Activated CD8-positive, alpha-beta memory T cell treated with anti-CD3 and anti-CD28 coated beads, Interleukin-2, amount 50 U/mL, for 1 hour (primary cell): ENCODE measurements at regions not wholly inside any gene's neighbourhood (a gene's known extent, or its start where the extent isn't known, plus 50 kb on each side); places are given as distances from the start of the nearest gene placed in this dataset.

Source experiments
- DNase-seq: peaks from one replicate; pipeline ENCODE4 v3.0.0-alpha.2; 2020; ENCODE audit errors: extremely low read depth

DNA sequence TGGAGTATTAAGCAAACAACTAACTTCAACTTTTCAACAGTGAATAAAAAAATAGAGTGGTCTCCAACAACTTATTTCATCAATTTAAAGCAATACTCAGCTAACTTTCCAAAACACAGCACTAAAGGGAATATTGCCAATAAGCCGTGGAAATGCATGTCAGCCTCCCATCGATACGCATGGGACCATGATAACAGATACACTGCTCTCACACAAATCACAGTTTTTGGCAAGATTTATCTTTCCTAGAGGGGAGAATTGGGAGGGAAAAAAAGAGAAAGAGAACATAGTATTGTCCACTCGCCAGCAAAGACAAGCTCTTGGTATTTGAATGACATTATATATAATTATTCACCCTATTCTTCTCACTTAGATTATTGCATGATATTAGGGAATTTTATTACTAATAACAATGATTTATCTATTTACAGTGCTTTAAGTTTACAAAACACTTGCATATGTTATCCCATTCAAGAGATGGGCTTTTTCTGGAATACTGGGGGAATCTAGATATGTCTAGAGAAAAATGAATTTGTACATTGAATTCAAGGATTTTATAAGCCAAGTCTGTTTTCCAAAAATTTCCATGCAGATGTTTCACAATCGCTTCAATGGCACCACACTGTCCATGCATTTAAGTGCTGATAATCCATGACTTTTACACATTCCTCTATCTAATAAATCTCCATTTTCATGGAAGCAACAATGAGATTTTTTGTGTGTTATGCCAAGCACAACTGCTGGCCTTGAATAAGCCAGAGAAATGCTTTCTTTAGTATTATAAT, 194.0 kb upstream of the MGMT start:
- DNase-seq, result no peak

DNA sequence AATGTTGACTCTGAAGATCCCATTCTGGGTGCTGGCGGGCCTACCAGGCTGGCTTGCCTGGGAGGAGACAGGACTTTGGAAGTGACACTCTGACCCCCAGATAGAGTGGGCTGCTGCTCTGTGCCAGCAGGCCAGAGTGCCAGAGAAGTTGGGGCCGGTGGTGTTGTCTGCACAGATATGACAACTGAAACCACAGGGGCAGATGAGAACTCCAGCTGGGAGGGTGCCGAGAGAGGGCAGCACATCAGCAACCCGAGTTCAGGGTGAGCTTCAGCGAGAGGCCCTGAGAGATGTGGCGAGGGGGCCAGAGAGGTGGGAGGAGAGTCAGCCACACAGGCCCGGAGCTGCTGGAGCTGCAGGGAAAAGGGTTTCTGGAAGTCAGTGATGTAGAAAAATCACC, 193.2 kb upstream of the MGMT start:
- DNase-seq, result no peak

DNA sequence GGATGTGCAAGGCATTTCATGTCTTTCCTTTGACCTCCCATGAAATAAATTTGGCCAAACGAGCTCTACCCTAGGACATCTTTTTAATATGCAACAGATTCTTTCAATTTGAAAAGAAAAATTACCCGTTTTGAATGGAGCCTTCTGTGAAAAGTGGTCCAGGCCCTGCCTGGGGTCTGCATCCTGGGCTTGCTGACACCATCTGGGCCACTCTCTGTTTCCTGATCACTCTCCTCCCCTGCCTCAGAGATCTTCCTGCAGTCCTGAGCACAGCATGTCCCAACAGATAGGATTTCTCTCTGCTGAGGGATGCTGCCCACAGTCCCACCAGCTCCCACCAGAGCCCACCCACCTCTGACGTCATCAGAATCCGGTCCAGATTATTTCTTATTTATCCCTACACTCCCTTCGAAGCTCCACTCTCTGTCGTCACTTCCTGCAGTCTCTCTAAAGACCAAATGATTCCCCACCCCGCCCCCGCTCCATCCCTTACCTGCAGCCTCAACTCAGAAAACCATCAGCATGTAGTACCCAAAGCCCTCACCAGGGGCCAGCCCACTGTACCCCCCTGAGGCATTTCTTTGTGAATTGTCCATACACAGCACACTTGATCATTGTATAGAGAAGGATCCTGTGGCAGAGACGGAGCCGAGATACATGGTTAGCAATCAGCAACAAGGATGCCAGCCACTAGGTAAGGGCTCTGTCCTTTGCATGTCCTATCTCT, 192.1 kb upstream of the MGMT start:
- no peak for DNase-seq

DNA sequence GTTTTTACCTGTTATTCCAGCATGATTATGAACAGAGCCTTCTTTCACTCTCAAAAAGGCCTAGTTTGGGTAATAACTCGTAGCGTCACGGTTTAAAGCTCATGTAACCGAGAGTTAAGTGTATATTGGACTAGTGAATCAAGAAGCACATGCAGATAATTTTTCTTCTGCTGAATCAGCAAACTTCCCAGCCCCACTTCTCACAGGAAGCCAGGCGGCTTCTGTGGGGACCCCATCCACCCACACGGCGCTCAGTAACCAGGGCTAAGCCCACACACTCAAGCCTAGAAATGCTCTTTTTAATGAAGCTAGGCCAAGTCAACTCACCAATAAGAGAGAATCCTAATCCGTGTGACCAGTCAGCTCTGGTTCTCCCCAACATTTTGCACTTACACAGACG, 191.2 kb upstream of the MGMT start:
- DNase-seq, result no peak

DNA sequence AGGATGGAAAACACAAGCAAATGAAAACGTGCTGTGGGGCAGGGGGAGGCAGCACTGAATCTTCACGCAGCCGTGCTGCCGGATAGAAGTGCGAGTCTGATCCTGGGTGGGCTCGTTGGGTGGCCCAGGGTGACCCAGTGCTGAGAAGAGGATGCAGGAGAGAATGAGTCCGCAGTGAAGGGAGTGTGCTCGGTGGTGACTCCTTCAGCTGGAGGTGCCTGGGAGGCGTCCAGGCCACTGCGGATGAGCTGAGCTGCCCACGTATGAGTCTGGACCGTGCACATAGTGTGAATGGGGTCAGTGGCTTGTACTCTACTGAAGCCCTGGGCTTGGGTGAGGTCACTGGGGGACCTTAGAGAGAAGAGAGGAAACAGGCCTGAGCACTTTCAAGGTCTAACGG, 190.0 kb upstream of the MGMT start:
- DNase-seq, result no peak

DNA sequence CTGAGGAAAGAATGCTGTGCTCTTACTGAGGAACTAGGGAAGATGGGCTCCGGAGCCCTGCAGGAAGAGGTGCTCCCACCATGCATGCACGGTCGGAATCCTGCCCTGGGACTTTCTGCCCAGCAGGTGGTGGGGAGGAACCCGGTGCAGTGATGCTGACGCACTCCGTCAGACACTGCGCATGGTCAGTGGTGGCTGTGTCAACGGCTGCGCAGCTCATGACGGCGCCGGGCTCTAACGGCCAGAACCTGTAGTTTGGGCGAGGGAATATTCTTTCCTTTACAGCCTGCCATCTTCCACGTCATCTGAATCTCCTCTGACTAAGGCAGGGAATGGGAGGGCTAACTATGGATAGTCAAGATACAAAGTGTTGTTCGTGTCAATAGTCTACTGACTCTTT, 189.2 kb upstream of the MGMT start:
- no peak for DNase-seq

DNA sequence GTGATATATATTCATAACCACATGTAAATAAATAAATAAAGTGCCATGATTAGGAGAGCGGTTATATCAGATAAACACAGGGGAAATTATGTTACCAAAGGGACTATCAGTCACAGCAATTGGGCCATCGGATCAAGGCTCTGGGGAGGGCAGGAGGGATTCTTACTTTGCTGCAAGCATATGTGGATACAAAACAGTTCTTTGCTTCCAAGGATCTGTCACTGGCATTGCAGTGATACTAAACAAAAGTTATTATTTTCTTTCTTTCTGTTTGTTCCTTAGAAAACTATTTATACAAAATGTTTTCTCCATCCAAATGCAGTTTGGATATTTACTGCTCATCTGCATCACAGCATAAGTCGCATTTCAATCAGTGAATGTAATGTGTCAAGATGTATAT, 188.4 kb upstream of the MGMT start:
- no peak for DNase-seq

DNA sequence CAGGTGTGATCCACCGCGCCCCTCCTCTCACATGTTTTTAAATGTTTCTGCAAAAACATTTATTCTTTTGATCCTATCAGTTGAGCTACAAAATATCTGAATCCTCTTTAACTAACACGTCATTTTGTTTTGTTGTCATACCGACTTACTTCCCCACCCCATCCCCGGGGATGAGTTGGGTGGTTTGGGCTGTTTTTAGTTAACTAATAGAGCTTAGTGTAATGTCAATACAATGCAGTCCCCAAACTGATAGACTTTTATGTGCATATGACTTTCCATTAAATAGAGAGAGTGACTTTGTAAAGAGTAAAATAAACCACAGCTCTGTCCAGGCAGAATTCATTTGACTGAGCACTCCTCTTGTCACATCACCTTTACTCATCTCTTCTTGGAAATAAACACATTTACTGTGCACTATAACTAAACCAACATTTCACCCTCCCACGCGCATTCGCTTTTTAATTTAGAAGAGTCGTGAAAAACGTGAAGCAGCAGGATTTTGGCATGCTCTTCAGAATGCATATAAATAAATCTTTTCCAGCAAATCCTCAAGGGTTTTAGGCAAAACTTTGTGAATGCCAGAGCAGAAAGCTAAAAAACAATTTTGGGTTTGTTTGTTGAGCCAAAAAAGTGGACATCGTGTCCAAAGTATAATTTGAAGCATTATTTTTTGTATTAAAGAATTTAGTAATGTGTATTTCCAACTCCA, 187.4 kb upstream of the MGMT start:
- DNase-seq, result no peak

DNA sequence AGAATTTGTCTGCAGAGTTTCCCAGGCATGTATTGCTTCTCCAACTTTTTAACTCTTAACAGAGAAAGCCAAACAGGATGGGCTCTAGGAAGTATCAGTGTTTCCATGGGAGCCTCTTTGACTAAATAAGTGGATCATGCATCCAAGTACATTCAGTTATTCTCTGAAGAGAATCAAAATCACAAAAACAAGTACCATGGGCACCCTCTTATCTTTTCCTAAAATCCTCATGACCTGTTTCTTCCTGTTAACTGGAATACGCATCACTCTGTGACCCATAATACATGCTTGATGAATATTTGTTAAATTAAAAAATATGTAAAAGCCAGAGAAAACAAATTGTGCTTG, 186.9 kb upstream of the MGMT start:
- no peak for DNase-seq

DNA sequence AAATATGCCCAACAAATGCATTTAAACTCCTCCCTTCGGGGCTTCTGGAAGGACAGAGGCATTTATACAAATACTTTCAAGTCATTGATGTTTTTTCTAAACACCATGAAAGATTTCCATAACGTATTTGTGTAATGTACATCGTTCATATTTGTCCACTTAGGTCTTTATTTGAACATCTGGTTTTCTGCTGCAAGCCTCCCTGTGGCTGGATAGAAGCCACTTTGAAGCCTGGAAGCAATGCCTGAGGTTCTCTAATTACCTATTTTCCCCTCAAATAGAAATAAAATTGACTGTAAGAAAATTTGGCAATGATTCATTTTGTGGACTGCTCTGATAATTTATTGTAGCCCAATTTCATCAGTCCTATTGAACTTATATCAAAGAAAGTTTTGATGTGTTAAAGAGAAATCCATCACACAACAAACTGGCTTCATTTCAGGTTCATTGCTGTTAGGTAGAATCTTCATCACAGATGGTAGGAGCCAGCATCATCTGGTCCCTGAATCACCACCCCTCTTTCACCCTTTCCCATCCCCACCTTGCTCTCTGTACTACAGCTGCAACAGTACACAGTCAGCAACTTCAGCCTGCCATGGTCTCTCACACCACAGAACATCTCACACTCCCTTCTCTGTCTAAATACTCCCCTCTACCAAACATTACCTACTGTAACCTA, 186.0 kb upstream of the MGMT start:
- no peak for DNase-seq

DNA sequence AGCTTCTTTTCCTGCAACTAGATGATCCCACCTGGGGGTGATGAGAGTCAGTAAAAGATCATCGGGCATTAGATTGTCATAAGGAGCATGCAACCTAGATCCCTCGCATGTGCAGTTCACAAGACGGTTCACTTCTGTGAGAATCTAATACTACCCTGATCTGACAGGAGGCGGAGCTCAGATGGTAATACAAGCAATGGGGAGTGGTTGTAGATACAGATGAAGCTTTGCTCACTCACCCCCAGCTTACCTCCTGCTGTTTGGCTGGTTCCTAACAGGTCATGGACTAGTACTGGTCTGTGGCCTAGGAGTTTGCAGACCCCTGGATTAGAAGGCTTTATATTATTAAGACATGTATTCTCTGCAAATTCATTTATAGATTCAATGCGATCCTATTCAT, 181.6 kb upstream of the MGMT start:
- no peak for DNase-seq

DNA sequence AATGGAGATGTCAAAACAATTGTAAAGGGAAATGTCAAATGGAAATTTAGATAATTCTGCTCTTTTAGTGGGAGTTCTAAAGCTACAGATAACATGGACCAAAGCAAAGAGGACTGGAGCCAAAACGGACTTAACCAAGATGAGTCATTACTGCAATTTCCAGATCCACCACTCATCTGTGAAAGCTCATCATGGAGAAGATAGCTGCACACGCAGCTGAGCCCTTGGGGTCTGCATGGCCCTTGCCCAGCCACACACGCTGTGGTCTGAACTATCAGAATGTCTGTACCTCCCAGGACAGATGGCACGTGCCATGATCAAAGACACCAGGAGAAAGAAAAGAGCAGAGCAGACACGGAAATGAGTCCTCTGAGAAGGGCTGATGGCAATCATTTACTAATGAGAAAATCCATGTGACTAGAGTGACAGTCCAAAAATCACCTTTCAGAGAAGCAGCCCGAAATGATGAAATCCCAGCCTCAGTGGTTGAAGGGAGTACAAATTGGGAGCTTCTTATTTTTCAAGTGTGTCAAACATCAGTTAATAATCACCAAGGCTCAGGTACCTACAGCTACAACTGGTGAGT, 177.9 kb upstream of the MGMT start:
- no peak for DNase-seq

DNA sequence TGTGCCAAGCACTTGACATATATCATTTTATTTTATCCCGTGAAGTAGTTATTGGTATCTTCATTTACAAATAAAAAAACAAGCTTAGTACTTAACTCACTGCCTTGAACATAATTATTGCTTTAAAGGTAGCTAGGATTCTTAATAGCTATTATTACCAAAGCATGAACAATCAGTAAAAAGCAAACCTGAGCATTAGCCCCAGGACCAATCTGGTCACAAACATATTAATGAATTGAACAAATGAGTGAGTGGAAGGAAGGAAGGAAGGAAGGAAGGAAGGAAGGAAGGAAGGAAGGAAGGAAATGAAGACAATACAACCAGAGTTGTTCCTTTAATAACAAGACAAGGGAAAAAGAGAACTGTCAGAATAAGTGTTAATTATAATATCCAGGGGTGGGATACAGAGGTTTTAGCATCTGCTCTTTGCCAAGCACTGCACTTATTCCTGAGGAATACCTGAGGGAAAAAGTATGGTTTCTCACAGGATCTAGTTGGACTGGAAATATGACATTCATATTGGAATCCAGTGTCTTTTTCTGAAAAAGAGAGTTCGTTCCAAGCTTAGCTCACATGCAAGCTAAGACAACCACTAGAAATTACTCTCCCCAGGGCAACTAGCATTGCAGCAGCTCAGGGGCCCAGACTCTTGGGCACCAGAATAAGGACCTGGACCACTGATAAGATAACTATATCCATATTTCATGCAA, 172.9 kb upstream of the MGMT start:
- DNase-seq, result no peak

DNA sequence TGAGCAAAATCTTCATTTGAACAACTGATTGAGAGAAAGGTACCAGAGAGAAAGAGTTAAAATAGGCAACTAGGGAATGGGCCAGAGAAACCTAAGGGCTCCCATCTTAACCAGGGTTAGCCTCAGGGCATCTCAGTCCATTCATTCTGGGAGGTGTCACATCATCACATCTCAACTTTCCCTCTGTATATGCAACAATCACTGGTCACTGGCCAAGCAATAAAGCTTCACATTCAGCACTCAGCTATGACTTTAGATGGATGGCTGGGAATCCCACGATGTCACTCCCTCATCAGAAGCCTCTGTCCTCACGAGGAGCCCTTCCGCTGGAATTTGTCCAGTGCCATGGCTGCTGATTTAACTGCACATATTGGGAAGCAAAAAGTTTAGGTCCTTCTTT, 172.1 kb upstream of the MGMT start:
- no peak for DNase-seq

DNA sequence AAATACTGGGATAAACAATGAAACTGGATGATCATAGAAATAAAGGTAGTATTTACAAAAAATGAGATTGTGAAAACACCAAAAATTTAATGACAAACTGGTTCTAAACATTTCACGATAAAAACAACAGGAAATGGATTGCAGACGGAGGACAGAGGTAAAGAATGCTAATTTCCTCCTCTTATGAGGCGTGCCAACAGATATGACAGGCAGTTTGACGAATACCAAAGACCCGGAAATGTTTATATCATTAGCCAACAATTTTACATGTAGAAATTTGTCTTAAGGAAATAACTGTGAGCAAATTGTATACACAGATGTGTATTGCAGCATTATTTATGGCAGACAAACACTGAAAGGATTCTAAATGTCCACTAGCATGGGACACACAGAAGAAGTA, 162.0 kb upstream of the MGMT start:
- DNase-seq, result no peak

DNA sequence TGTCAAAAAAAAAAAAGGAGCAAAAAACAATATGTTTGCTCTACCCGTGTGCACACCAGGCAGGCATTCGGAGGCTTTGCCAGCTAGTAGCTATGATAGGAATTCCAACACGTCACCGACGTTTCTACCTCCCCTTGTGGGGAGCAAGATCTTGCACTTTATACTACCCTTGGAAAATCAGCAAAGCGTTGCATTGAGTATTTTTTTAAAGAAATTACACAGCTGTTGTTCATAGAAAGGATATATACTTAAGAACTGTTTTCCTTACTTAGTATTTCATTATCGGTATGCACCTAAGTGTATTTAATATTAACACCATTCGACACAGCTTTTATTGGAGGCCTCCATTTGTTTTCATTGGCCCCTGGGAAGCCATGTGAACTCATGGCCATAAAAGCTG, 159.9 kb upstream of the MGMT start:
- DNase-seq, result no peak

DNA sequence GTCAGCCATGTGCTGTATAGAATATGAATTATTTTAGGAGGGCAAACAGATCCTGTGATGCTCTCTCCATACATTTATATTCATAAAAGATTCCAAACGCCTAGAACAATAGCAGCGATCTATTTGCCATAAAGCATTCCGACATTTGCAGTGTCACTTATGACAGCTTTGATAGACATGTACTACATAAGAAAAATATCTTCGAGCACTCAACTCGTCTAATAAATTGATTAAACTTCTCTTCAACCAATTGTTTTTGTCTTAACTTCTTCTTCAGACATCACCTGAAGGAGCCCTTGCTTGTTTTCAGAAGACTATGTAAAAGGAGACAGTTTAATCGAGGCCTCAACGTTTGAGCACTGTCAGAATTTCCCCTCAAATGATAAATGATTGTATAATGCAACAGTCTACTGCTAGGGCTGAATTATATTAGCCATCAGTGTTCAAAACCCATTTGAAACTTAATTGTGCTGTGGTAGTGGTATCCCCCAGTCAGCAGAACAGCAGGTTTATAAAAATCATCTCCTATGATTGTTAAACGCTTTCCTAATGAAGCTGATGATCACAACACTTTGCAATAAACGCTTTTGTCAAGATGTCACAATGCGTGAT, 158.0 kb upstream of the MGMT start:
- DNase-seq, result no peak

DNA sequence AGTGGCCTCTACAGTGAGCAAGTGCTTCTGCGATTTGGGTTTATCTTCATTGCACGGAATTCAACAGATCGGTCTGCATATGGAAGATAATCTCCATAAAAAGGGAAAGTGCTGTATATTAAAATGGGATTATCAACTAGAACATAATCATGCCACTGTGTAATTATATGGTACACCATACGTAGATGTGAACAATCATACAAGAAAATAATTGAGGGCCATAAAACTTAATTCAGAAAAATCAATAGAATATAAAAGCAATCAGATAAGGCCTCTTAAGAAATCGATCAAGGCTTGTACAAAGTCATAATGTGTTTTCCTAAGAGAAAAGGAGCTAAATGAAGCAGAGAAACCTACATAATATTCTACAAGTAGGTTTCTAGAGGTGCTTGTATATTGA, 157.5 kb upstream of the MGMT start:
- DNase-seq, result no peak

DNA sequence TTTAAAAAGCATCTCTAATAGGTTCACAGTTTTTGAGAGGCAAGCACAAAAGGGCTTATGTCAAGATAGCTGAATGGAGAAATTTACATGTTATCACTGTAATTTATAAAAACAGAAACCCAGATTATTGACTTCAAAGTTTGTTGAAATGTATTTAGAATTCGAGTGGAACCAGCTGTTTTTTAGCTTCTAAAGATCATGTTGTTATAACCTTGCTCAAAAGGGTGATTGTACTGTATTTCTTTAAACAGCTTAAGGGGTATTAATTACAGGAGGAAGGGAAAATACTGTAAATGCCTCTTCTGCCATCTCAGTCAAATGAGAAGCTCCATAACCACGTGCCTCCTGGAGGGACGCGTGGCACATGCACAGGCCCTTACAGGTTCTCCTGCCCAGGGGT, 156.2 kb upstream of the MGMT start:
- no peak for DNase-seq

DNA sequence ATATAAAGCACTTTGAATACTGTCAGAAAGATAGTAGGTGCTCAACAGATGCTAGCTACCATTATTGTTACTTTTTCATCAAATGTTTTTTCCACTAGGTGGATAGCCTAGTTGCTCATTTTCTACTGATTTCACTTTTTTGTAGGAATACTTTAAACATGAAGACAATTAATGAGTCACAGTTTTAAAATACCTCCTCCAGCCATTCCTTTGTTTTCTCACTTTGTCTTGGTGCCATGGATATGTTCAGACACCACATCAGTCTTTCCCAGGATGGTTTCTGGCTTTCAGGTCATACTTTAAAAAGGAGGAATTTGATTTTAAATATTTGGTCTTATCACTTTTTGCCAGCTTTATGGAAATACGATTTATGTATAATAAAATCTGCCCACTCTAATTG, 147.1 kb upstream of the MGMT start:
- DNase-seq, result no peak

DNA sequence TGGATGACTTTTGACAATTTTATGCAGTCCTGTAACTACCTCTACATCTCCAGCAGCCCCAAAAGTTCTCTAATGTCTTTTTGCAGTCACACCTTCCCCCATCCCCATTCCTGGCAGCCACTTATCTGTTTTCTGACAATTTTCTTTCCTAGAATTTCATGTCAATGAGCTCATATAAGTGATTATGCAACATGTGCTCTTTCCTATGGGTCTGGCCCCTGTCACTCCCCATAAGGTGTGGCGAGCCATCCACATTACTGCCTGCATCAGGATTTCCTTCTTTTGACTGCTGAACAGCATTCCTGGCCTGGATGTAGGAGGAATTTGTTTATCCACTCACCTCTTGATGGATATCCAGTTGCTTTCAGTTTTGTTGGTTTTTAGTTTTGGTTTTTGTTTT, 146.7 kb upstream of the MGMT start:
- no peak for DNase-seq
